GM23338 (cell line): ENCODE measurements at regions not wholly inside any gene's neighbourhood (a gene's known extent, or its start where the extent isn't known, plus 50 kb on each side); places are given as distances from the start of the nearest gene placed in this dataset.

Source experiments
- ATAC-seq: fragments of 200-7000 bp; cut with Tn5 transposase; 3 replicates; pipeline ENCODE4 v1.9.1; 2020
- DNase-seq: peaks from one replicate; pipeline ENCODE4 v3.0.0-alpha.2; 2015; ENCODE audit warnings: low spot score
- H2AFZ ChIP-seq: fragments of 200-600 bp; sonication (generic); 2 replicates; pipeline ENCODE4 v1.8.0; 2016; ENCODE audit warnings: antibody characterized with exemption, mild to moderate bottlenecking, moderate library complexity
- H3F3A ChIP-seq: fragments of 200-600 bp; sonication (generic); replicated peaks from 2 replicates; pipeline ENCODE4 v1.8.0; 2017; ENCODE audit warnings: antibody characterized with exemption, mixed run types, low read depth
- H3K27ac ChIP-seq: fragments of 200-600 bp; sonication (generic); 2 replicates; pipeline ENCODE4 v1.6.1; 2016; ENCODE audit warnings: low read depth
- H3K27me3 ChIP-seq: fragments of 200-600 bp; sonication (generic); 2 replicates; pipeline ENCODE4 v1.8.0; 2016; ENCODE audit warnings: mild to moderate bottlenecking, mixed run types, moderate library complexity; ENCODE audit not compliant: insufficient read depth
- H3K36me3 ChIP-seq: fragments of 200-600 bp; sonication (generic); 2 replicates; pipeline ENCODE4 v1.8.0; 2016; ENCODE audit warnings: mild to moderate bottlenecking; ENCODE audit not compliant: insufficient read depth
- H3K4me1 ChIP-seq: fragments of 200-600 bp; sonication (generic); 2 replicates; pipeline ENCODE4 v1.8.0; 2016; ENCODE audit warnings: mild to moderate bottlenecking, moderate library complexity; ENCODE audit not compliant: insufficient read depth
- H3K4me2 ChIP-seq: fragments of 200-600 bp; sonication (generic); 2 replicates; pipeline ENCODE4 v1.7.1; 2017; ENCODE audit warnings: mixed run types
- H3K4me3 ChIP-seq: fragments of 200-600 bp; sonication (generic); 2 replicates; pipeline ENCODE4 v1.6.1; 2016; ENCODE audit warnings: mixed run types
- H3K79me2 ChIP-seq: fragments of 200-600 bp; sonication (generic); replicated peaks from 2 replicates; pipeline ENCODE4 v1.8.0; 2017; ENCODE audit warnings: mild to moderate bottlenecking; ENCODE audit not compliant: insufficient read depth
- H3K9me2 ChIP-seq: fragments of 200-600 bp; sonication (generic); 2 replicates; pipeline ENCODE4 v1.8.0; 2017; ENCODE audit not compliant: insufficient read depth
- H4K20me1 ChIP-seq: fragments of 200-600 bp; sonication (generic); replicated peaks from 2 replicates; pipeline ENCODE4 v1.8.0; 2017; ENCODE audit warnings: mild to moderate bottlenecking; ENCODE audit not compliant: insufficient read depth
- H3K27ac Mint-ChIP-seq: 2 replicates; pipeline ENCODE4 v1.8.0; 2020; ENCODE audit warnings: inconsistent platforms, mild to moderate bottlenecking, moderate library complexity, mixed read lengths
- H3K27me3 Mint-ChIP-seq: 3 replicates; pipeline ENCODE4 v1.8.0; 2022; ENCODE audit warnings: low read depth, mild to moderate bottlenecking, moderate library complexity, mixed read lengths, inconsistent platforms; ENCODE audit not compliant: insufficient read depth, poor library complexity
- H3K36me3 Mint-ChIP-seq: 3 replicates; pipeline ENCODE4 v1.8.0; 2021; ENCODE audit warnings: low read depth, mild to moderate bottlenecking, inconsistent platforms, moderate library complexity, mixed read lengths
- H3K4me1 Mint-ChIP-seq: 3 replicates; pipeline ENCODE4 v1.8.0; 2020; ENCODE audit warnings: mild to moderate bottlenecking, inconsistent platforms, mixed read lengths
- H3K4me3 Mint-ChIP-seq: 3 replicates; pipeline ENCODE4 v1.8.0; 2021; ENCODE audit warnings: moderate library complexity, mild to moderate bottlenecking, inconsistent platforms, mixed read lengths
- H3K9me3 Mint-ChIP-seq: 3 replicates; pipeline ENCODE4 v1.8.0; 2020; ENCODE audit warnings: moderate library complexity, mild to moderate bottlenecking, inconsistent platforms, mixed read lengths
- CREB1 ChIP-seq: fragments of 250-450 bp; sonication (Bioruptor Pico); IDR thresholded peaks from 2 replicates; pipeline ENCODE4 v1.5.0; 2020; ENCODE audit warnings: low read depth, mild to moderate bottlenecking, moderate library complexity
- CTCF ChIP-seq, 2 experiments: fragments of 200-600 bp in 1 of 2; sonication (generic) in 1 of 2; conservative IDR thresholded peaks; 2 replicates each; pipeline versions ENCODE4 v1.5.1 to v1.6.1; 2016 to 2017; ENCODE audit warnings: antibody characterized with exemption in 2 of 2, low read depth in 2 of 2, mild to moderate bottlenecking in 2 of 2, moderate library complexity in 1 of 2
- ETS1 ChIP-seq: IDR thresholded peaks from 2 replicates; pipeline ENCODE4 v1.6.1; 2016; ENCODE audit warnings: antibody characterized with exemption
- EZH2phosphoT487 ChIP-seq: fragments of 200-600 bp; sonication (generic); IDR thresholded peaks from one replicate; pipeline ENCODE4 v1.8.1; 2018; ENCODE audit warnings: antibody characterized with exemption; ENCODE audit not compliant: unreplicated experiment
- JUNB ChIP-seq: IDR thresholded peaks from one replicate; pipeline ENCODE4 v1.6.1; 2016; ENCODE audit warnings: antibody characterized with exemption; ENCODE audit not compliant: unreplicated experiment
- POLR2AphosphoS5 ChIP-seq: IDR thresholded peaks from 2 replicates; pipeline ENCODE4 v1.6.1; 2016; ENCODE audit warnings: antibody characterized with exemption, low read depth
- REST ChIP-seq: IDR thresholded peaks from one replicate; pipeline ENCODE4 v1.6.1; 2018; ENCODE audit warnings: antibody characterized with exemption; ENCODE audit not compliant: unreplicated experiment
- STAT1 ChIP-seq: IDR thresholded peaks from one replicate; pipeline ENCODE4 v1.6.1; 2016; ENCODE audit warnings: antibody characterized with exemption; ENCODE audit not compliant: unreplicated experiment
- ZNF331 ChIP-seq: fragments of 250-450 bp; sonication (Bioruptor Pico); IDR thresholded peaks from 2 replicates; pipeline ENCODE4 v1.5.0; 2020; ENCODE audit warnings: low read depth, mild to moderate bottlenecking, moderate library complexity
- ZNF462 ChIP-seq: fragments of 250-450 bp; sonication (Bioruptor Pico); IDR thresholded peaks from 2 replicates; pipeline ENCODE4 v1.5.0; 2020; ENCODE audit warnings: mild to moderate bottlenecking, moderate library complexity

GRCh38 chr13:26476782-26477142 lies 80.7 kb upstream of the WASF3 start (continued):
- TF ChIP-seq ZNF462 (CRISPR knock-in tag) (no peak), ETS1 (no peak), STAT1 (no peak), JUNB (no peak), POLR2AphosphoS5 (no peak)

GRCh38 chr13:26477681-26478080 lies 79.8 kb upstream of the WASF3 start:
- Histone ChIP-seq H3K36me3 (no peaks in the 10 kb centered on the region), H3K27me3 (no peaks in the 10 kb centered on the region), H3K27ac (no peak overlapping the region), H2AFZ (no peak overlapping the region; the same call in 1 of the 2 replicates), H3K9me2 (no peaks in the 10 kb centered on the region; the same call in 1 of the 2 replicates), H3K4me3 (no peak overlapping the region), H3K4me1 (peaks cover 27% of the 10 kb centered on the region), H4K20me1 (no peaks in the 10 kb centered on the region), H3K4me2 (0 out of 2 replicates have a peak overlapping the region, but pooled peaks have one; percentile 77), H3F3A (peaks cover 19% of the 10 kb centered on the region), H3K79me2 (no peaks in the 10 kb centered on the region)
- no peaks in the 10 kb centered on the region for H3K9me3 Mint-ChIP-seq
- no peak for ATAC-seq
- H3K4me3 Mint-ChIP-seq, result 0 out of 3 replicates have a peak overlapping the region, but pooled peaks have one; percentile 5
- H3K4me1 Mint-ChIP-seq, result peaks cover 48% of the 10 kb centered on the region
- TF ChIP-seq REST (no peak), CREB1 (CRISPR knock-in tag) (no peak), CTCF (conservative IDR thresholded peaks at IDR 0.05; ENCODE audit: low read depth in 2 of 2) (no peak), EZH2phosphoT487 (no peak), ZNF331 (CRISPR knock-in tag) (no peak), JUNB (no peak)
- no peak overlapping the region for H3K27ac Mint-ChIP-seq
- no peak for DNase-seq
- H3K36me3 Mint-ChIP-seq, result no peaks in the 10 kb centered on the region; the same call in 2 of the 3 replicates
- H3K27me3 Mint-ChIP-seq, result peaks cover 18% of the 10 kb centered on the region
